Mesodermal cell (in vitro differentiated cells): ENCODE measurements at regions not wholly inside any gene's neighbourhood (a gene's known extent, or its start where the extent isn't known, plus 50 kb on each side); places are given as distances from the start of the nearest gene placed in this dataset.
"Not testable (repeated sequence)": the region's sequence is repeated elsewhere in the genome, so short reads cannot be mapped to it uniquely, and the experiment has no call there.

Source experiments
- H3K27ac ChIP-seq: 2 replicates; pipeline ENCODE4 v1.7.0; 2013; ENCODE audit warnings: mild to moderate bottlenecking, low read depth, low read length, moderate library complexity; ENCODE audit not compliant: severe bottlenecking
- H3K36me3 ChIP-seq: 2 replicates; pipeline ENCODE4 v1.7.1; 2013; ENCODE audit warnings: mild to moderate bottlenecking, low read length, moderate library complexity; ENCODE audit not compliant: control insufficient read depth, insufficient read depth
- H3K4me1 ChIP-seq: one replicate; pipeline ENCODE4 v1.7.1; 2013; ENCODE audit warnings: mild to moderate bottlenecking, low read length; ENCODE audit not compliant: insufficient read depth, control insufficient read depth, poor library complexity, severe bottlenecking
- H3K4me3 ChIP-seq: 2 replicates; pipeline ENCODE4 v1.7.0; 2013; ENCODE audit warnings: low read length, control low read depth, mild to moderate bottlenecking; ENCODE audit not compliant: insufficient read depth, poor library complexity, severe bottlenecking; ENCODE audit errors: extremely low read depth
- H3K9me3 ChIP-seq: 2 replicates; pipeline ENCODE4 v1.7.1; 2013; ENCODE audit warnings: mild to moderate bottlenecking, low read length, moderate library complexity; ENCODE audit not compliant: control insufficient read depth
- WGBS, 2 experiments: methylation state at CpG; one replicate each; pipeline ENCODE4 v1.1.5; 2013; ENCODE audit warnings: missing lambda C conversion rate in 2 of 2; ENCODE audit not compliant: insufficient coverage in 2 of 2; 5-methylcytosine and 5-hydroxymethylcytosine counted together

DNA sequence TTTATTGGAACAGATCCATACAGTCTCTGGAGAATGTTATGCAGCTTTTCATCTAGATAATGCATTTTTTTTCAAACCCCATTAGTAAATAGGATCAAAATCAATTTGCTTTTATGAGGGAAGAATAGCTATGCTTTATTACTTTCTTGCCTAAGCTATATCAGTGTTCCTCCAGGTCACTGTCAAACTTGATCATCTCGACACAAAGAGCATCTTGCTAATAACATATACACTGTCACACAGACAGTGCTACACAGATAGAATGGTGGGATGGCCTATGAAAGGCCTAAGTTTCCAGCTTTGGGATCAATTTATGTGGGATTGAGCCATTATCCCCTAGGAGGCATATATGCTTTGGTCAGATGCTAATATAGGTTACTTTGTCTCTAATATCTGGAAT lies 862.9 kb upstream of the SPRY2 start:
- WGBS, 2 experiments, result no CpG with 5 or more reads among the region's 1 CpG
- no peaks in the 10 kb centered on the region for H3K4me1 ChIP-seq
- H3K36me3 ChIP-seq, result no peaks in the 10 kb centered on the region
- H3K27ac ChIP-seq, result no peak overlapping the region
- no peak overlapping the region for H3K4me3 ChIP-seq
- H3K9me3 ChIP-seq, result peaks cover 4% of the 10 kb centered on the region

DNA sequence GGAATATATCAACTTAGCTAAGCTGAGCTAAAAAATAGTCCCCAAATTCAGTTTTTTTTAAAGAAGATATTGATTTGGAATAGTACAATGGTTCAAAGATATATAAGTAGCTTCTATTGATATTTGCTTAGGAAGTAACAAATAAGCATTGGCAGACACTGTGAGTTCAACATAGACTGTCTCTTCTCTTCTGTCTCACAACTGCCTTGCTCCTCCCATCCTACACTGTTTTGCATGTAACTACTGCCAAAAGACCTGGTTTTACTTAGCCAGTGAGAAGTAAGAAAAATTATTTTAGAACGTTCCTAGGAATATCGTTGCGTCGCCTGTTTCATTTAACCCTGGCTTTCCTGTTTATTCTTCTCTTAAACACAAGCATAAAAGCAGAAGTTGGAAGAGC lies 859.0 kb upstream of the SPRY2 start:
- Histone ChIP-seq H3K36me3 (no peaks in the 10 kb centered on the region), H3K9me3 (no peaks in the 10 kb centered on the region), H3K4me3 (no peak overlapping the region), H3K27ac (no peak overlapping the region), H3K4me1 (no peaks in the 10 kb centered on the region)
- no CpG with 5 or more reads among the region's 4 CpGs for WGBS, 2 experiments

GRCh38 chr13:81197966-81198365 lies 857.0 kb upstream of the SPRY2 start:
- Histone ChIP-seq H3K9me3 (peaks cover 10% of the 10 kb centered on the region), H3K4me1 (no peaks in the 10 kb centered on the region), H3K27ac (no peak overlapping the region), H3K36me3 (no peaks in the 10 kb centered on the region), H3K4me3 (no peak overlapping the region)
- no CpG with 5 or more reads among the region's 3 CpGs for WGBS, 2 experiments

GRCh38 chr13:81197483-81197882 lies 856.6 kb upstream of the SPRY2 start:
- no CpG with 5 or more reads among the region's 1 CpG for WGBS, 2 experiments
- Histone ChIP-seq H3K9me3 (peaks cover 10% of the 10 kb centered on the region), H3K4me1 (no peaks in the 10 kb centered on the region), H3K4me3 (no peak overlapping the region), H3K36me3 (no peaks in the 10 kb centered on the region), H3K27ac (no peak overlapping the region)

DNA sequence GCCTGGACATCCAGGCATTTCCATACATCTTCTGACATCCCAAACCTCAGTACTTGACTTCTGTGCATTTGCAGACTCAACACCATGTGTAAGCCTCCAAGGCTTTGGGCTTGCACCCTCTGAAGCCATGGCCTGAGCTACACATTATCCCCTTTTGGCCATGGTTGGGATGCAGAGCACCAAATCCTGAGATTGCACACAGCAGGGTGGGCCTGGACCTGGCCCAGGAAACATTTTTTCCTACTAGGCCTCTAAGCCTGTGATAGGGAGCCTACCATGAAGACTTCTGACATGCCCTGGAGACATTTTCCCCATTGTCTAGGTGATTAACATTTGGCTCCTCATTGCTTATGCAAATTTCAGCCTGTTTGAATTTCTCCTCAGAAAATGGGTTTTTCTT lies 853.4 kb upstream of the SPRY2 start:
- Histone ChIP-seq H3K36me3 (no peaks in the 10 kb centered on the region), H3K4me3 (no peak overlapping the region), H3K9me3 (peaks cover 10% of the 10 kb centered on the region), H3K27ac (no peak overlapping the region), H3K4me1 (no peaks in the 10 kb centered on the region)

- no peaks in the 10 kb centered on the region for H3K36me3 ChIP-seq
- no peak overlapping the region for H3K27ac ChIP-seq
- H3K4me3 ChIP-seq, result no peak overlapping the region
- H3K4me1 ChIP-seq, result no peaks in the 10 kb centered on the region
- 57 to 68% methylated on average over 1 to 2 of the region's 3 CpGs for WGBS, 2 experiments
- no peaks in the 10 kb centered on the region for H3K9me3 ChIP-seq
These were observed 843.8 kb upstream of the SPRY2 start for GRCh38 chr13:81184556-81185265.

DNA sequence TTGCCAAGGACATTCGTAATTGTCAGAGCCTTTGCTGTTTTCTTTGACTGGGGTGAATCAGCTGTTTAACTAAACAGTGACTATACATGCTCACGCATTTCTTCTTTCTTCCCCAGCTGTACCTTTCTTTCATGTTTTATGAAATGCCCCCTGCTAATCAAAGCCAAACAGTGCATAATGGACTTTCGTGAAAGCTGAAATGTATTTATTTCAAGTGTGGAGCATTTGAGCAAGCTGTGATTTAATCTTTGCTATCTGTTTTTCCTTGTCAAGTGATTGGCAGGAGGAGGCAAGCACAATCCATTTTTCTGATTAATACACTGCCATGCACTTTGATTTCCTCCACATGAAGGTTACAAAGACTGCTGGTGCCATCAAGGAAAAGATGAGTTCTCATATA lies 831.7 kb upstream of the SPRY2 start:
- 80 to 82% methylated on average over 1 of the region's 3 CpGs for WGBS, 2 experiments
- H3K27ac ChIP-seq, result no peak overlapping the region
- H3K9me3 ChIP-seq, result no peaks in the 10 kb centered on the region
- no peaks in the 10 kb centered on the region for H3K36me3 ChIP-seq
- no peak overlapping the region for H3K4me3 ChIP-seq
- no peaks in the 10 kb centered on the region for H3K4me1 ChIP-seq

DNA sequence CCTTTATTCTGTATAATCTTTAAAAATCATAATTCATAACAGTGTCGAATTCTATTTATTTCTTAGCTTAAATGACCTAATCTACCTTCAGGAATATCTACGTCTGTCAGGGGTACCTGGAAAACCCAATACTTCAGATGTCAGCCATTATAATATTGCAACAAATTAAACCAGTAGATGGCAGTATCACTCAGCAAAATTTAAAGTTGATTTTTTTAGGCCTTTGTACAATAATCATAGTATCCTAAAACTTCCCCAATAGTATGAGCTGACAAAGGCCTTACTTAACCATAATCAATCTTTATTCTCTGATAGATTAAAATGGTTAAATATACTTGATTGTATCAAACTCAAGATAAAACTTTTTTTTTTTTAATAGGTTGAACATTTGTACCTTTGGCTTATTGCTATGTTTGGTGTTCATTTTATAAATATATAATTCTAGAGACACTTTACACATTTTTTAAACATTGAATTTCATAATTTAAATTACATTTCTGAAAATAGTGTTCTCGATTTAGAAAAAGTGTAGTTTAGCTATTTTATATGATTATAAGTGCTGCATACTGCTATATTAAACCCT lies 830.2 kb upstream of the SPRY2 start:
- Histone ChIP-seq H3K9me3 (no peaks in the 10 kb centered on the region), H3K4me1 (no peaks in the 10 kb centered on the region), H3K36me3 (no peaks in the 10 kb centered on the region), H3K27ac (no peak overlapping the region), H3K4me3 (no peak overlapping the region)
- WGBS, 2 experiments, result 43% methylated on average over 2 of the region's 3 CpGs; no CpG with 5 or more reads in 1 of the 2 experiments

- H3K9me3 ChIP-seq, H3K4me1 ChIP-seq, H3K27ac ChIP-seq, H3K4me3 ChIP-seq, H3K36me3 ChIP-seq: not testable (repeated sequence)
- WGBS, 2 experiments, result no CpG with 5 or more reads among the region's 1 CpG
These were observed 822.9 kb upstream of the SPRY2 start for GRCh38 chr13:81163823-81164222.

GRCh38 chr13:81153478-81153877 lies 812.6 kb upstream of the SPRY2 start:
- H3K9me3 ChIP-seq, result no peaks in the 10 kb centered on the region
- no peak overlapping the region for H3K4me3 ChIP-seq
- H3K4me1 ChIP-seq, result no peaks in the 10 kb centered on the region
- H3K36me3 ChIP-seq, result no peaks in the 10 kb centered on the region
- 80% methylated on average over 2 of the region's 2 CpGs; no CpG with 5 or more reads in 1 of the 2 experiments for WGBS, 2 experiments
- H3K27ac ChIP-seq, result no peak overlapping the region

- 80 to 83% methylated on average over 1 of the region's 2 CpGs for WGBS, 2 experiments
- H3K36me3 ChIP-seq, result no peaks in the 10 kb centered on the region
- no peaks in the 10 kb centered on the region for H3K4me1 ChIP-seq
- no peaks in the 10 kb centered on the region for H3K9me3 ChIP-seq
- H3K27ac ChIP-seq, result no peak overlapping the region
- H3K4me3 ChIP-seq, result no peak overlapping the region
These were observed 807.9 kb upstream of the SPRY2 start for GRCh38 chr13:81148822-81149221.
